ENCODE measurements at regions not wholly inside any gene's neighbourhood (a gene's known extent, or its start where the extent isn't known, plus 50 kb on each side); places are given as distances from the start of the nearest gene placed in this dataset.

DNA sequence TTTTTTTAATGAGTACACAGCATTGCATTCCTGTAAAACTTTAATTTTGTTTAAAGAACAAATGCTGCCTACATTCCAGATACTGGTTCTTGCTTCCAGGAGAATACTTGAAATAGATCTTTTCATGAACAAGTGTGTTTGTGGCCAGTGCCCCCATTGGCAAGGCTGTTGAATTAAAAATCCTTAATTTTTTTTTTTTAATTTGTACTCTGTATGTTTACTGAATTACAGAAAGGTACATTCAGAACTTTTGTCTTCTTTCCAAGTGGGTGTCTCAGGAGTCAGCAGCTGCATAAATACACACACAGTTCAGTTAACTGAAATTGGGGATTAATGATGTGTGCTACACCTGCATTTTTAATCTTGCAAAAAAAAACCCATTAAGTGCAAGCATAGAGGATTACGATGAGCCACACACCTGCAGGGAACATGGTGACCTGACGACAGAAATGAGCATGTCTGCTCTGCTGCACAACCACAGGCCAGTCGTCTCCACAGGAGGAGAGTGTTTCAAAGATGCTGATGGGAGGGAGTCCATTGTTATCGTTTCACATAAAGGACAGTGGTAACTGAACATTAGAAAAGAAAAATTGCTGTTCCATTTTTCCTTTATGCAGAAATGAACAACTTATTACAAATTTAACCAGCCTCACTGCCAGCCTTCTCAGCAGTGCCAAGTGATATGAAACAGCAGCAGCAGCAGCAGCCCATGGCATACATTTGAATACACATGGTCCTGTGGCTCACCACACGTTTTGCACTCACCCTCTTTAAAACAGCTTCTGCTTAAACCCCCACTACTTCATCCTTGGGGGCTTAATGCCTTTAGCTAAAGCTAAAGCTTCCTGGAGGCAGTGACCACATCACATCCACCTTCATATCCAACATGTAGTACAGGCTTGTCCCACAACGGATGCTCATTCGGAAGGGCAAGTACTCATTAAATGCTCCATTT lies 72.3 kb upstream of the RFC3 start:
- no peak for ATAC-seq
- intact Hi-C loops (cut with micrococcal nuclease) = no loop called here
- no peak for DNase-seq

DNA sequence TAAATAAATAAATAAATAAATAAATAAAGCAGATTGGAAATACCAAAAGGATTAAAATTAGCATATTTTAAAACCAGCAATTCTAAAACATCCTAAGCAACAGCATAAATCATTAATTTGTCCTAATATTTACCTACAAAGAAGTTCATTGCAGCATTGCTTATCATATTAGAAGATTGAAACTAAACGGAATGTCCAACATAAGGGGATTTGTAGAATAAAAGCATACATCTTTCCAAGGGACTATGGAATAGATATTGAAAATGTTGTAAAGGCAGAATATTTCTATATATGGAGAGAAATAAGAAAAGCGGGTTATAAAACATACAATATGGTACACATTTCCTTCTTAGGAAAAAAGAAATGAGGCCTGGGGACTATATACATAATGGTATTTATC lies 71.1 kb upstream of the RFC3 start:
- intact Hi-C loops (cut with micrococcal nuclease) = no loop called here
- ATAC-seq = no peak
- DNase-seq = no peak

DNA sequence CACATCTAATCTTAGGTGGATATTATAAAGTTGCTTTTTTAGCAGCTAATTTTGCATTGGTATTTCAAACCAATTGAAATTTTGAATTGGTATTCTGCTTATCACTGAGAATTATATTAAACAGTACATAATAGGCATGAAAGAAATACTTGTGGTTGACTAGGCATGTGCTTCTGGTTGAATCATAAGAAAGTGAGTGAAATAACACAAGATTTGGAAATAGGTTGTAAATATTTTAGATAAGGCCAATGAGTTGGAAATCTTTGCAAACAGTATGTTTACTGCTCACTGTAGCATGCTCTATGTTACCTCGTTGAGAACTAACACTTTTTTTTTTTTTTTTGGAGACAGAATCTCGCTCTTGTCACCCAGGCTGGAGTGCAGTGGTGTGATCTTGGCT lies 66.8 kb upstream of the RFC3 start:
- intact Hi-C loops (cut with micrococcal nuclease) = no loop called here
- no peak for DNase-seq
- ATAC-seq = no peak

DNA sequence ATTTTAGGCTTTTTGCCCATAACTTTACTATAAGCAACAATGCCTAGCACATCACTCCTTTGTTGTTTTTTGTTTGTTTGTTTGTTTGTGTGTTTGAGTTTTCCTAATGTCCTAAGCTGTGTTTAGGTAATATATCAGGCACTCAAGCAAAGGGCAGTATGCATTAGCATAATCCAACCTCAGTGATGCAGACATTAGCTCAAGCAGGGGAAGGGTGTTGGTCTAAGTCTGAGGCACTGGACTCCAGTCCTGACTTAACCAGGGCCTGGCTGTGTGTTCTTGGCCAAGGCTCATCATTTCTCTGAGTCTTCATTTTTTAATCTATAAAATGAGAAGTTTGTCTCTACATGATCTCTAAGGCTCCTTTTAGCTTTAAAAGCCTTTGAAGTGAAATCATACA lies 65.9 kb upstream of the RFC3 start:
- ATAC-seq (no peak), DNase-seq (no peak)
- intact Hi-C loops (cut with micrococcal nuclease) = no loop called here

DNA sequence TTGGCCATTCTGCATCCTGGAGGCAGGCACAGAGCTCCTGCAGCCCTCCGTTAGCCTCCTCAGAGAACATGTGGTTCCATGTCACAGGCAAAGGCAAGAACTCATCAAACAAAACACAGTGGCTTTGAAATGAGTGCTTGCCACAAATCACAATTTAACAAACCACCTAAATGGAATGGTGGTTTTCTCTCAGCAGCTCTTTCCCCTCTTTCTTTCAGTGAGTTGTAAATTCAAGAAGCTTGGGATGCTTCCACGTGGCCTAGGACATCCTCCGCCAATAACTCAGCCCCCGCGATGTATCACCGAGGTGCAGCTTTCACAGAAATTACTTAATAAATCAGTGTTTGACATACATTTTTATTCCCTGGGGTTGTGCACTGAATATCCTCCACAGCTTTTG lies 65.4 kb upstream of the RFC3 start:
- ATAC-seq = no peak
- intact Hi-C loops (cut with micrococcal nuclease) = no loop called here

GRCh38 chr13:33756929-33757328 lies 61.0 kb upstream of the RFC3 start:
- ATAC-seq = no peak
- intact Hi-C loops (cut with micrococcal nuclease) = no loop called here

More for the DNA sequence above, 65.4 kb upstream of the RFC3 start:
- no peak for DNase-seq

GRCh38 chr13:33757713-33758112 lies 60.2 kb upstream of the RFC3 start:
- DNase-seq (no peak), ATAC-seq (no peak)
- intact Hi-C loops (cut with micrococcal nuclease) = no loop called here

More at GRCh38 chr13:33756929-33757328, 61.0 kb upstream of the RFC3 start:
- no peak for DNase-seq

DNA sequence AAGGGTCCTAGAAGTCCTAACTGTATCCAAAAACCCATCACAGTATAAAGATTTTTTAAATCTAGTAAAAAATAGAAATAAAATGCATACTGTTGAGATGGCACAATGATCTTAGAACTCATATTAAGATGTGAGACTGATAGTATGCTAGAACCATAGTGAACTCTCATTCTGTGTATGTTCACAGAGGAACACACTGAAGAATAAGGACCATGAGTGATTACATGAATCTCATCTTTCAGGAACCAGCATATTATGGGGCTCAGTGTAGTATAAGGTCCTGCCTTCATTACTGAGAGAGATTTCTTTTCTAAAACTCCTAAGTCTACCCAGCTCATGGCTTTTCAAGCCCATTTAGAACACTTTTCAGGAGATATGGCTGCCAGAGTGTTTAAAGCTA lies 59.8 kb upstream of the RFC3 start:
- intact Hi-C loops (cut with micrococcal nuclease) = no loop called here
- DNase-seq (no peak), ATAC-seq (no peak)

GRCh38 chr13:33761740-33762139 lies 56.2 kb upstream of the RFC3 start:
- ATAC-seq = peak; percentile 35
- no peak for DNase-seq
- intact Hi-C loops (cut with micrococcal nuclease) = no loop called here

DNA sequence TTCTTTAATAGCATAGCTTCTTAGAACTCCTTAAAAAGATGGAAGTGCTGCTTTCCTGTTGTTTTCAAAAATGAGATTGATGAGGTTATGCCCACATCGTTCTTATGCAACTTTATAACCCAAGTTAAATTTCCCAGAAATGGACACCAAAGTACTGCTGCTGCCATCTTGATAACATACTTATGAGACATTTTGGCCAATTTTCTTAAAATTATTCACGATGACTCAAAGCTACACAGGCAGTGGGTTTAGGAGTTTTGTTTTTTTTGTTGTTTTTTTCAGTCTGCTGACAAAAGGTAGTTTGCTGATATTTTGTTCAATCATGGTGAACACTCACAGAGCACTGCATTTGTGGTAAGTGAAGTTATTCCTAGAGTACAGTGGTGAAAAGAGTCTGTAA lies 54.9 kb upstream of the RFC3 start:
- DNase-seq (no peak), ATAC-seq (no peak)
- intact Hi-C loops (cut with micrococcal nuclease) = no loop called here

DNA sequence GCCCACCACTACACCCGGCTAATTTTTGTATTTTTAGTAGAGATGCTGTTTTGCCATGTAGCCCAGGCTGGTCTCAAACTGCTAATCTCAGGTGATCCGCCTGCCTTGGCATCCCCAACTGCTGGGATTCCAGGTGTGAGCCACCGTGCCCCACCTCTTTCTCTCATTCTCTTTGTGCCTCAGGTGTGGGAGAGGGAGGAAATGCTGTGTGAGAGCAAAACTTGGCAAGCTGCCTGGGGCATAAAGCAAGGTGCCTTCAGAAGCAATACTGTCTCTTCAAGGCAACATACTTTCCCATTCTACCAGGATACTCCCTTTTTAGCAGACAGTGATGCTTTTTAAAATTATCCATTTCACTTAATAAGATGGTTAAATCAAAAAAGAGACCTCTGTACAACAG lies 53.2 kb upstream of the RFC3 start:
- intact Hi-C loops (cut with micrococcal nuclease) = no loop called here
- ATAC-seq = no peak
- no peak for DNase-seq

DNA sequence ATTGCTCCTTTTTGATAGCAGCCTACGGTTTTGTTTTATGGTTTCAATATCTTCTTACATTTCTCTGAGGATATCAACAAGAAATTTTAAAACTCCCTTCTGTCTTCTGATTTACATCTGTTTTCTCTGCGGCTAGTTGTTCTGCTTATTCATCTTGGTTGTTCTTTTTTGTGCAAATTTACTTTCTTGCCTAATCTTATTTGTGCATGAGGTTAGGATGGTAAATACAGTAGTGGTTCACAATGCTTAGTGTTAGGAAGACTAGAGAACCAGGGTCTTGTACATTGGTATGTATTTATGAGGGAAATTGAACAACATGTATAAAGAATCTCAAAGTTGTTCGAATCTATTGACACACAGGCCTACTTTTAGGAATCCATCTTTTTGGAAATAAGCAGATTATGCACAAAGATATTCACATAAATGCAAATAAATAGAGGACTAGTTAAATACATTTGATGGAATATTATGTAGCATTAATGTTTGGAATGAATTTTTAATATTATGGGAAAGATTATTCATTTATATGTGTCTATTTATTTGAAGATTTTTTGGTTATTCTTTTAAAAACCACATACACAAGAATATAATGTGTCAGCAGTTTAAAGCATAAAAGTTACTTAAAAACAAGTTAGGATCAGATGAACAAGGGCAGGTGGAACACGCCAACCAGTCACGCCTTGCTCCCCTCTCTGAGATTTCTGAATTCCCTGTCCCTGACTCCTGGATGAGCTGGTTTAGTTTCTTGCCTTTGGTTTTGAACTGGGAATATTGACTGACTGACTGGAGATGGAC lies 51.4 kb upstream of the RFC3 start:
- ATAC-seq = no peak
- intact Hi-C loops (cut with micrococcal nuclease) = no loop called here
- DNase-seq = no peak

- DNase-seq (no peak), ATAC-seq (no peak)
- intact Hi-C loops (cut with micrococcal nuclease) = no loop called here
These were observed 50.8 kb upstream of the RFC3 start for GRCh38 chr13:33767140-33767539.
